GM21786 (cell line): ENCODE measurements at regions not wholly inside any gene's neighbourhood (a gene's known extent, or its start where the extent isn't known, plus 50 kb on each side); places are given as distances from the start of the nearest gene placed in this dataset.
A peak's percentile ranks its signal among the peaks of the same experiment; 100 is the strongest.

Source experiments
- ATAC-seq: cut with Tn5 transposase; IDR thresholded peaks from one replicate; pipeline ENCODE4 v1.9.1; 2021; ENCODE audit not compliant: unreplicated experiment

DNA sequence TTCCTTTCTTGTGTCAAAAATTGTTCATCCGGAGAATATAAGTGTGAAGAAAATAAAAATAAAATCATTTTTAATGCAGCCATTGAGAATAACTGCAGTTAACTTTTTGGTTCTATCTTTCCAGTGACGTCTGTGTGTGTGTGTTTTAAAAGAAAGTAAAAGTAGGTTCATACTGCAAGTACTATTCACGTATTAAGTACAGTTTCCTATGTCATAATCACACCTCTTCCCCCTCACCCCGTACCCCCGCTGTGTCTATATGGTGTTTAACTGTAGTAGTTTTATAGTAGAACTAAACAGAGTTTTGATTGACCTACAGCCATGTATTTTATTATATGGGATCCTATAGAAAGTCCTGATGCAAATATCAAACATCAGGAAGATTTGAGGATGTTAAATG is 78.5 kb upstream of the CLCN4 start:
- no peak for ATAC-seq

DNA sequence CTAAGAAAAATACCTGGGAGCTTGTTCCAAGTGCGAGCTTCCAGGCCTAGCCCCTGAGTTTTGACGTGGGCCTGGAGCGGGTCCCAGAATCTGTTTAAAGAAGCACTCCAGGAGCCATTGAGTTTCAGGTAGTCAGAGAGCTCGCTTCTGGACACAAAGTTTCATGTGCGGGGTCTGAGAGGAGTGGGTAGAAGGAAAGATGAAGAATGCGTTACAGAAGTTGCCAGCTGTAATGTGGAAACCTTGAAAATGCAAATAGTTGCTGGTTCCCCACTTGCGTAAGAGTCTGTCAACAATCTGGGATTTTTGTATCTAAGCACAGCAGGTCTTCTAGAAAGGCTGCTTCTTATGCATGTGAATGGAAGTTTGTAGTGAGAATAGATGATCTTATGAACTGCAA is 77.5 kb upstream of the CLCN4 start:
- no peak for ATAC-seq

DNA sequence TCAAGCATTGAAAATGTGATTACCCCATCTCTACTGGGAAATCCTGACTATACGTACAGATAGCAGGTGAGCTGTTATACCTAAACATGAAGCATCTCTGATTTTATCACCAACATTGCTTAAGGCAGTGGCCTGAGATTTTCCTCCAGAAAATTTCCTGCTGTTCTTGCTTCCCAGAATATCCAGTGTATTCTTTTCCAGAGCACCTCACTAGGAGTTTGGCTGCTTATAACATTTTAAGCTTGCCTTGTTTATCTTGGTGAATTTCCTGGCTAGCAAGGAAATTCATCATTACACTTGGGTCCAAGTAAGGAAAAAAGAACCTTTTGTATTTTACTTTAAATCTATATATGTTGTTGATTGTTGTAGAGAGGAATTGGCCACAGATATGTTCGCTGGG is 73.0 kb upstream of the CLCN4 start:
- no peak for ATAC-seq

DNA sequence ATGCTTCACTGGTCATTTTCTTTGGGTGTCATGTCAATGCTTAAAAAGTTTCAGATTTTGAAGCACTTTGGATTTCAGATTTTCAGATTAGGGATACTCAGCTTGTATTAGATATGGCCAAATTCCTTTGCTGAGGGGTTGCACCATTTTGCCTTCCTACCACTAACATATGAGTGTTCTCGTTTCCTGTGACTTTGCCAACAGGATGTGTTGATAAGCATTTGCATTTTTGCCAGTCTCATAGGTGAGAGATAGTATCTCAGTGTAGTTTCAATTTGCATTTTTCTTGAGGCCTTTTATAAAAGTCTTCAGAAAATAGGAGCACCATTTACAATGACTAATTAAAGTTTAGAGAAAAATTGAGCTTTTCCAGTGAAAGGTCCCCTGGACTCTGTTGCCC is 71.6 kb upstream of the CLCN4 start:
- peak; percentile 37 for ATAC-seq

DNA sequence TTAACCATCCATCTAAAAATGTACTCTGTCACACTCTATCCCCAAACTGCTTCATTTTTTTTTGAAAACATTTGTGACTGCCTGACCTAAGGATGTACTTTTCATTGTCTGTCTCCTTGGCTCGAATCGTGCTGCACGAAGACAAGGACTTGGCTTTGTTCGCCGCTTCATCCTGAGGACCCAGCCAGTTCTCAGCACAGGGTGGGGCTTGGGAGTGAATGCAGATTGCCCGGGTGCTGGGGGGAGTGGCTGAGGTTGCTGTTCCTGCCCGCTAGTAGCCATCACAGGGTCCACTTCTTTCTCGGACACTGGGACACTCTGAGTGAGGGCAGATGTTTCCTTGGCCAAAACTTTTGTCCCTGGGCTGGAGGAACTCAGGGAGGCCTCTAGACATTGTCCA is 70.1 kb upstream of the CLCN4 start:
- ATAC-seq, result no peak

DNA sequence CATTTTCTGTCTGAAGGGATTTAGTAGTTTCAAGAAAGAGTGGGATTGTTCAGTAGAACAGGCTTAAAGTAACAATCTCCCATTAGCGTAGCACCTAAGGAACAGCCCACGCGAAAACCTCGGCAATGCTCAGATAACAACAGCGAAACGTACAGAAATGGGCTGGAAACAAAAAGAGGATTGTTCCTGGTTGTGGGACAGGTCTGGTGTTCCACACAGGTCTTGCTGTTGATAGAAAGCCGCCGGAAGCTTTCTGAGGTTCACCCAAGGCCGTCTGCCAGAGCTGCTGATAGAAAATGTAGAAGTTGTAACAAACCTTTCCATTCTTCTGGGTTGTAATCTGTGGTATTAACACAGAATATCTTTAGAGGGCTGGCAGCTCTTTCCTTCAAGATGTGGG is 69.4 kb upstream of the CLCN4 start:
- ATAC-seq, result no peak

DNA sequence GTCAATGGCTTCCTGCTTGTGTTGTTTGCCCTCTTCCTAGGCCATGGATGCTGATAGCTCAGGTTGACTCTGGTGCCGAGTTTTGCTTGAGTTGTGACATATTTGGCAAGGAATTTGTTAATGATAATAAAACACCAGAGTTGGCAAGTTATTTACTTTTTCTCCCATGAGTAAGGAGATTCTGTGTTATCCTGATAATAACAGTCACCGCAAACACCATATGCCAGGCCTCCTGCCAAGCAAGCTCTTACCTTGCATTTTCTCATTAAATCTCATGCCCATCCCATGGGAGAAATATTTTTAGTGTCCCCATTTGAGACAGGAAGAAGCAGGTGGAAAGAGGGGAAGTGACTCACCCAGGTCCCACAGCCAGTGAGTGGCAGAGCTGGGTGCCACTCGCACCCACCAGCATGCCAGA is 67.4 kb upstream of the CLCN4 start:
- ATAC-seq, result no peak

DNA sequence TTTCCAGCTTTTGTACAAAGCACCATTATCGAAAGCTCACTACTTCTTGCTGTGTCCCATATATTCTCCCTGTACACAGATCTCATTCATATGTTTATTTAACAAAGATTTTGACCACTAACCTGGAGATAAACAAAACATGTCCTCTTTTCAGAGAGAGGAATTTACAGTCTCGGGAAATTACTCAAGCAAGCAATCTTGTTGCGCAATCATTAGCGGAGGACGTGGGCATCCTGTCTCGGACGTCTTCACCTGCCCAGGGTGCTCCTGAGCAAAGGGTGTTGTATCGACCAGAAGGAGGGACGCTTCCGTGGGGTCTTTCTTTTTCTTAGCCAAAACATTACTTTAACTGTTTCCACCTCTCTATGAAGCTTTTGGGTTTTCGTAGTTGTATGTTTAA is 66.5 kb upstream of the CLCN4 start:
- ATAC-seq, result no peak

DNA sequence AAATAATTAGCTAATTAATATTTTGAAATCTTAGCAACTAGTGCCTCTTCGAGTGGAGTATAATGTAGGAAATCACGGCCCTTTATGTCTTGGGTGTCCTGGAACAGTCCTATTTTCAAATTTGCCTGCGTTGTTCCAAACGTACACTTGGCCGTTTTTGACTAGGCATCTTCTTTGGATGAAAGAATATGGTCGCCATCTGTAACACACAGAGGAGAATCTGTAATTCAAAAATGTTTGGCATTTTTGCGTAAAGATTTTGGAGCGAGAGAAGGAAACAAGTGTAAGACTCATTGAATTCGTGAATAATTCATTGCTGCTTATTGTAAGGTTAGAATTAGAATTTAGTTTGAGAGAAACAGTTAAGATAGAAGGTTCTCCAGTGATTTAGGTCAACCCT is 61.5 kb upstream of the CLCN4 start:
- no peak for ATAC-seq

DNA sequence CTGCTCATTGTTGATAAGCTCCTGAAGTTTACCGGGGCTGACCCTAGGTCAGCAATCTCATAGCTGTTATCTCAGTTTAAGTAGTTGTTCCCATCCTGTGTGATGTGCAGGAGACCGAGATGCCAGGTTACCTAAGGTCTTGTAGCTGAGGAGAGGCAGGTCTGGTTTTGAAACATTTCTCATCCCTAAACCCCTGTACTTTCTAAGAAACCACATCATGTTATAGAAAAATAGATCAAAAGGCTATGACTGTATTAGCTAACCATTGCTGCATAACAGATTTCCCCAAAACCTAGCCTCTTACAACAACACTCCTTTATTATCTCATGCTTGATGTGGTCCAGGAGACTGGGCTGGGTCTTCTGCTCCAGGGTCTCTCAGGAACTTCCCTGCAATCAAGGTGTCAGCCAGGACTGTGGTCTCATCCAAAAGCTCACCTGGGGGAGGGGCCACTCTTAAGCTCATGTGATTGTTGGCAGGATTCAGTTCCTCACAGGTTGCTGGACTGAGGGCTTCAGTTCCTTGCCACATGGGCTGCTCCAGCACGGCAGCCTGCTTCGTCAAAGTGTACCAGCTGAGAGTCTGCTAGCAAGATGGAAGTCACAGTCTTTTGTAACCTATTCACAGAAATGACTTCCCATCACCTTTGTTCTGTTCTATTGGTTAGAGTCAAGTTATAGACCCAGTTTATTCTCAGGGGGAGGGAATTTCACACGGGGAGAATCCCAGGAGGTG is 60.9 kb upstream of the CLCN4 start:
- ATAC-seq, result no peak

DNA sequence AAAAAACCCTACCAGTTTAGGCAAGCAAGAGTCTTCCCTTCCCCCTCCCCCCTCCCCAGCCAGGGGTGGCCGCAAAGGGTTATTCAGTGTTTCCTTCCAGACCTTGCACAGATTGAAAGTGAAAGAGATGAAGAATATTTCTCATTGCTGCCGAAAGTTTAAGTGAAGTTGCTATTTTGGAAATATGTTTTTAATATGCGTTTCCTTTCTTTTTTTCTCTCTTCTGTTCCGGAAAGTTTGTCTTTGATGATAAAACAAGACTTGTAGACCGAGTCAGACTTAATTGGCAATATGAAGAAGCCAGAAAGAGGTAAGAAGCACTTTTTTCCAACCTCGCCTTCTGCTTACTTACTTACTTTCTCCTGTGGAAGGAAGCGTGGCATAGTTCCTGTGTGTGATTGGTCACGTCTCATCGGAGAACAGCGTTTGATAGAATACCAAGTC is 58.5 kb upstream of the CLCN4 start:
- peak; percentile 74 for ATAC-seq

DNA sequence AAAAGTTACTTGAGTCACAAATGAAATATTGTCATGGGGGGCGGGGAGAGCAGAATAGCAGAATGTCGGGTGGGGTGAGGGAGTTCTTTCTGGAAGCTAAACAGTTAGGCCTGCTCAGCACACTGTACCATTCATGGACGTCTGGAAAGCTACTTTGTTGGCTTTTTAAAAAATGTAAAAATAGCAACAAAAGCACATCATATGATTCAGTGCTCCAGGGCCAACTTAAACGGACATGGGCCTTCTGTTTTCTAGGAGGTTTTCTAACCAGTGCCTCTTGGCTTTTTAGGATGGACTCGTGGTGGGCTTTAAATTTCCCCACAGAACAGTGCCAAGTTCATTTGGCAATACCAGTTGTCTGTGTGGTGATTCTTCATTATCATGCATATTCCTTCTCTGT is 57.4 kb upstream of the CLCN4 start:
- no peak for ATAC-seq

DNA sequence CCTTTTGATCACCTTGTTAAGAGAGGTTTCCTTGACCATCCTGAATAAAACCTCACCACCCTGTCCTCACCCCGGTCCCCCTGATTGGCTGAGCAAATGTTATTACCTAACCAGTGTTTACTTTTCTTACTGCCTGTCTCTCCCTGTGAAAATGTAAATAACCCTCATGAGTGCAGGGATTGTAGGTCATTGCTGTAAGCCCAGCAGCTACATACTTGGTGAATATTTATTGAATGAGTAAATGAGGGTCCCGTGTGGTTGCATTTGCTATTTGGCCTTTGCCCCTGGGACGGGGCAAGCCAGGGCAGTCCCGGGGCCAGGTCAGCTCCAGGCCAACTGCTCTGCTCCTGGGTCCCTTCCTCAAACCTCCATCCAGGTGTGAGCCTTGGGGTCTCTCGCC is 55.5 kb upstream of the CLCN4 start:
- no peak for ATAC-seq

DNA sequence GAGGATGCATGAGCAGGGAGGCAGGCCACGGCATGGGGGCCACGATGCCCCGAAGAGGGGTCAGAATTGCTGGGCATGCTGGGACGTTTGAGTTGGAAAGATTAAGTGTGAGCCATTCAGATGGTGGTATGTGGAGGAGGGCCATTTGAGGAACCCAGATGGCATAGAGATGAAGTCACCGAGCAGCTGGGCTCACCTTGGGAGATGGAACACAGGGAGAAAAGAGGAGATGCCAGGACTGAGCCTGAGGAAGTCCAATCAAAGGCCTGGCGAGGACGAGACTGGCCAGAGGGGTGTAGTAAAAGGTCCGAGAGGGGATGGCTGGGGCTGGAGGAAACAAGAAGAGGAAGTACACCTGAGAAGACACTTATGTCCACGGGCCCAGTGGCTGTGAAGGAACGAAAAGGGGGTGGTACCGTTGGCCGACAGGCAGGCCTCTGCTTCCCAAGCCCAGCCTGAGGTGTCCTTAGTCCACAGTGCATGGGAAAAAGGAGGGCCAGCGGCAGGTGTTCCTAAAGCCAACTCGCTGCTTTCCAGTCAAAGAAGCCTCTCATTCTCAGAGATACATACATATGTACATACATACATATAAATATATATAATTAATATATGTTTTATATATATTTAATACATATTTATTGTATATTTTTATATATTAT is 54.6 kb upstream of the CLCN4 start:
- no peak for ATAC-seq

DNA sequence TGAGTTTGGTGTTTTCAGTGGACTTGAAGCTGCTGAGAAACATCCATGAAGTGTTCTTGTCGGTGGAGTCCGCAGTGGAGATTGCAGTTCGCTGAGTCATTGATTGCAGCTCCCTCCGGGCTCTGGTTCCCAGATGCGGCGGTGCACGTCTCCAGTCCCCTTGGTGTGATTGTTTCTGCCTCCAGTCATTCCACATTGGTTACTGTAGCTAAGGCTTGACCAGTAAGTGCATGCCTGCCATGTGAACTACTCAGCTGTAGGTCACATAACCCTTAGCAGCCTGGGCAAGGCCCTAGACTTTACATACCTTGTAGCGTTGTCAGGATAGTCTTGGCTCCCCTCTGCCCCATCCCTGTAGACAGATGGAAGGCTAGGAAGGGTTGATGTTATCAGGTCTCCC is 53.8 kb upstream of the CLCN4 start:
- ATAC-seq, result no peak

DNA sequence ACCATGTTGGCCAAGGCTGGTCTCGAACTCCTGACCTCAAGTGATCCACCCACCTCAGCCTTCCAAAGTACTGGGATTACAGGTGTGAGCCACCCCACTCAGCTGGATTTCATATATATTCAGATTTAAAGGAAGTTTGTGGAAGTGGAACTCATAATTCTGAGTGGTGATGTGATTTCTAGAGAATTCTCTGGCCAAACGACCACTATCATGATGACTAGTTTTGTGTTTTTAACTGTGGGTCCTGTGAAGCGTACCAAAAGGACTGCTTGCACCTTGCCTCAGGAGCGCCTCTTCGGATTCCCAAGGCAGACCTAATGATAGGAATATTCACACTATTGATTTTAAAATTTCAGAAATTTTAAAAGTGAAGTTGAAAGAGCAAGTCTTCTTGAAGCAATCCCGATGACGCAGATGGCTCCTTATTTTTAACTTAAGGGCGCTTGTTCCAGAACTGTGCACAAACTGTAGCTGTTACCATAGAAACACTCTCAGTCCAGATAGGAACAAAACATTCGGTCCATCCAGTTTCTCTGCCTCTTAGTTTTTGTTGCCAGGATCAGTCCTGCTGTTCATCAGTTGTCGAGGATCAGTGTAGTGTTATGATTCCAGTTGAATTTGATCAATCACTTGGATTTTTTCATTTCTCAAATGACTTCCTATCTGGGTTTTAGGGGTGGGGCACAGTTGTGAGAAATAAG is 51.7 kb upstream of the CLCN4 start:
- ATAC-seq, result no peak

DNA sequence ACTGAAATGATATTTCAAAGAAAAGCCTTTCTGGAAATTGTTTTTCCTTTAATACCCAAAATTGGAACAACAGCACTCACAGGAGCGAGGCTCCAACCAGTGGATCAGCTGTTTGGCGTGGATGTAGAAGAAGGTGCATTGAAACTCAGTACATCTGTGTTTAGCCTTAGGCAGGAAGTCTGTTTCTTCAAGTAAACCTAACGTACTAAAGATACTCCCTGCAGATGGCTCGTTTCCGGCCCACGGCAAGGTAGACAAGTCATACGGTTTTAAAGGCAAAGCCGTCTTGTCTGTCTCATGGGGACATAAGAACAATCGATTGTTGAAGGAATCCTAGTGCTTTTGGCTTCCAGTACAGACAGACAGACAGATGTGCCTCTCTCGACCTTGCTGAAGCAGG is 50.0 kb upstream of the CLCN4 start:
- peak; percentile 54 for ATAC-seq
